Pons (tissue), 1 donor: ENCODE measurements at regions not wholly inside any gene's neighbourhood (a gene's known extent, or its start where the extent isn't known, plus 50 kb on each side); places are given as distances from the start of the nearest gene placed in this dataset.
"Not testable (repeated sequence)": the region's sequence is repeated elsewhere in the genome, so short reads cannot be mapped to it uniquely, and the experiment has no call there.

ENCODE experiments used
- DNase-seq: peaks from one replicate; pipeline ENCODE4 v3.0.0-alpha.2; 2016; ENCODE audit warnings: low spot score

- no peak for DNase-seq
Measured at GRCh38 chr14:101634850-101635748, 73.8 kb downstream of the DIO3 start.

GRCh38 chr14:101635749-101636560 lies 74.7 kb downstream of the DIO3 start:
- DNase-seq: no peak

- DNase-seq: no peak
Measured at GRCh38 chr14:101639241-101639833, 78.0 kb downstream of the DIO3 start.

- DNase-seq: no peak
Measured at GRCh38 chr14:101643651-101644050, 82.4 kb downstream of the DIO3 start.

- DNase-seq: no peak
Measured at GRCh38 chr14:101654051-101654450, 92.8 kb downstream of the DIO3 start.

GRCh38 chr14:101657372-101657771 lies 96.1 kb downstream of the DIO3 start:
- no peak for DNase-seq

GRCh38 chr14:101665478-101666078 lies 95.9 kb upstream of the PPP2R5C start:
- DNase-seq: peak; percentile 1

GRCh38 chr14:101666264-101666663 lies 95.2 kb upstream of the PPP2R5C start:
- DNase-seq: no peak

GRCh38 chr14:101669629-101670028 lies 91.9 kb upstream of the PPP2R5C start:
- DNase-seq: no peak

- no peak for DNase-seq
Measured at GRCh38 chr14:101673873-101674272, 87.6 kb upstream of the PPP2R5C start.

GRCh38 chr14:101675835-101676234 lies 85.7 kb upstream of the PPP2R5C start:
- DNase-seq: not testable (repeated sequence)

GRCh38 chr14:101677912-101678327 lies 83.6 kb upstream of the PPP2R5C start:
- not testable (repeated sequence) for DNase-seq

- DNase-seq: no peak
Measured at GRCh38 chr14:101681795-101682194, 79.7 kb upstream of the PPP2R5C start.

- DNase-seq: no peak
Measured at GRCh38 chr14:101683365-101683764, 78.1 kb upstream of the PPP2R5C start.

GRCh38 chr14:101687756-101688546 lies 73.6 kb upstream of the PPP2R5C start:
- DNase-seq: no peak

- no peak for DNase-seq
Measured at GRCh38 chr14:101689039-101689501, 72.4 kb upstream of the PPP2R5C start.

GRCh38 chr14:101689966-101690365 lies 71.5 kb upstream of the PPP2R5C start:
- DNase-seq: not testable (repeated sequence)

GRCh38 chr14:101695659-101696058 lies 65.8 kb upstream of the PPP2R5C start:
- DNase-seq: no peak

- DNase-seq: no peak
Measured at GRCh38 chr14:101704140-101704539, 57.4 kb upstream of the PPP2R5C start.

- peak; percentile 8 for DNase-seq
Measured at GRCh38 chr14:101705733-101706508, 55.6 kb upstream of the PPP2R5C start.
